ENCODE measurements at regions not wholly inside any gene's neighbourhood (a gene's known extent, or its start where the extent isn't known, plus 50 kb on each side); places are given as distances from the start of the nearest gene placed in this dataset.

DNA sequence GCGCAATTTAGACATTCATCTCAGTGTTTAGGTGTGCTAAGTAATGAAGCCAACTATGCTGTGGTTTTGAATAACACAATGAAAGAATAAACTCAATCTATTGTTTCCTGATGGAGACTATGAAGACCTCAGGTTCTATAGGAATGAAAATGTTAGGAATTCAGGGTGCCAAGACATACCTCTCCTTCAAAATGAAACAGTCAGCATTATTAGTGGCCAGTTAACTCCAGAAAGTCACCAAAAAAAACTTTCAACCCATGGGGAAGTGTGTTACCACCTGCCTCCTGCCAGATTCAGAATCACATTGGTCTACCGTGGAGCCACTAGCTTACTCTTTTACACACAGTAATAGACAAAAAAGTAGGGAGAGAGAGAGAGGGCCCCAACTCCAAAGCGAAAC lies 352.9 kb downstream of the GABRG1 start:
- no peak overlapping the region for H3K9ac ChIP-seq (ENCODE audit: low read length)
- no peak overlapping the region for H3K4me3 ChIP-seq (ENCODE audit: low read length)
- H3K27me3 ChIP-seq (ENCODE audit: control insufficient read depth, insufficient read depth, low read length), result no peaks in the 10 kb centered on the region
- H3K27ac ChIP-seq (ENCODE audit: low read depth, low read length), result no peak overlapping the region
- no peaks in the 10 kb centered on the region for H3K4me1 ChIP-seq (ENCODE audit: control insufficient read depth, insufficient read depth, low read length)
- no peaks in the 10 kb centered on the region for H3K36me3 ChIP-seq (ENCODE audit: control insufficient read depth, insufficient read depth, low read length)

DNA sequence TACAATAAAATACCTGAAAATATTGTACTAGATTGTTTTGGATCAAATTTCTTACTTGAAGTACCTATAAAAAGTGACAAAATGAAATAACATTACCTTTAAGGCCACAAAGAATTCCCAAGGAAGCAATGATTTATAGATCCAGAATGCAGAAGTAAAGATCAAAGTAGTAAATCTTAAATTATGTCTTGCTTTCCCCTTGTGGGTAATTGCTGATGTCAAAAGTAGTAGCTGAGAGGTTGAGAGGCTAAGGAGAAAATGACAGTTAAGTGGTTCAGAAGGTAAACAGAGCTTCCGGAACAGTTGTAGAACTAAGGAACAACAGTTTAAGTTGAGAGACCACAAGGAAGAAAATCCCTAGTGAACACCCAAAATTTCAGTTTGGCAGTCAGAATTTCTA lies 358.3 kb downstream of the GABRG1 start:
- H3K36me3 ChIP-seq (ENCODE audit: control insufficient read depth, insufficient read depth, low read length), result no peaks in the 10 kb centered on the region
- H3K4me1 ChIP-seq (ENCODE audit: control insufficient read depth, insufficient read depth, low read length), result no peaks in the 10 kb centered on the region
- H3K27ac ChIP-seq (ENCODE audit: low read depth, low read length), result no peak overlapping the region
- no peaks in the 10 kb centered on the region for H3K27me3 ChIP-seq (ENCODE audit: control insufficient read depth, insufficient read depth, low read length)
- no peak overlapping the region for H3K4me3 ChIP-seq (ENCODE audit: low read length)
- H3K9ac ChIP-seq (ENCODE audit: low read length), result no peak overlapping the region

- Histone ChIP-seq H3K4me3 (ENCODE audit: low read length) (no peak overlapping the region), H3K27me3 (ENCODE audit: control insufficient read depth, insufficient read depth, low read length) (no peaks in the 10 kb centered on the region), H3K9ac (ENCODE audit: low read length) (no peak overlapping the region), H3K36me3 (ENCODE audit: control insufficient read depth, insufficient read depth, low read length) (no peaks in the 10 kb centered on the region), H3K4me1 (ENCODE audit: control insufficient read depth, insufficient read depth, low read length) (no peaks in the 10 kb centered on the region), H3K27ac (ENCODE audit: low read depth, low read length) (no peak overlapping the region)
Measured at GRCh38 chr4:45751877-45752530, 371.9 kb downstream of the GABRG1 start.

GRCh38 chr4:45750721-45751120 lies 373.1 kb downstream of the GABRG1 start:
- Histone ChIP-seq H3K4me3 (ENCODE audit: low read length) (no peak overlapping the region), H3K4me1 (ENCODE audit: control insufficient read depth, insufficient read depth, low read length) (no peaks in the 10 kb centered on the region), H3K9ac (ENCODE audit: low read length) (no peak overlapping the region), H3K27me3 (ENCODE audit: control insufficient read depth, insufficient read depth, low read length) (no peaks in the 10 kb centered on the region), H3K36me3 (ENCODE audit: control insufficient read depth, insufficient read depth, low read length) (no peaks in the 10 kb centered on the region), H3K27ac (ENCODE audit: low read depth, low read length) (no peak overlapping the region)

DNA sequence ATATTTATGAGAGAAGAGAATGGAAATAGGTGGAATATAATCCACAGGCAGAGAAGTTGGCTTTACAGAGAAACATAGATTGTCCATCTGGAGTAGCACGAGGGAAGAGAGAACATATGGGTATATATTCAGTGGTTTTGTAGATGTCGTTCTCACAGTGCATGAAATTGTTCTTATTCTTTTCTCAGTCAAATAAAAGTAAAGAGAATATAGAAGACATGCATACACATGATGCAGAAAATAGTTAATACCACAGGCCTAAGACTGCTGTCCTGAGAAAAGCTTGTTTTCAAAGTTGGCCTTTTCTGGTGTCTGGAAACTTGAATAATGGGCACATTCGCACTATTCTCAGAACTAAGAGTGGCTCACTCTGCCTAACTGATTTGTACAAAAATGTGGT lies 378.1 kb downstream of the GABRG1 start:
- Histone ChIP-seq H3K27ac (ENCODE audit: low read depth, low read length) (no peak overlapping the region), H3K9ac (ENCODE audit: low read length) (no peak overlapping the region), H3K27me3 (ENCODE audit: control insufficient read depth, insufficient read depth, low read length) (no peaks in the 10 kb centered on the region), H3K36me3 (ENCODE audit: control insufficient read depth, insufficient read depth, low read length) (no peaks in the 10 kb centered on the region), H3K4me3 (ENCODE audit: low read length) (no peak overlapping the region), H3K4me1 (ENCODE audit: control insufficient read depth, insufficient read depth, low read length) (no peaks in the 10 kb centered on the region)

DNA sequence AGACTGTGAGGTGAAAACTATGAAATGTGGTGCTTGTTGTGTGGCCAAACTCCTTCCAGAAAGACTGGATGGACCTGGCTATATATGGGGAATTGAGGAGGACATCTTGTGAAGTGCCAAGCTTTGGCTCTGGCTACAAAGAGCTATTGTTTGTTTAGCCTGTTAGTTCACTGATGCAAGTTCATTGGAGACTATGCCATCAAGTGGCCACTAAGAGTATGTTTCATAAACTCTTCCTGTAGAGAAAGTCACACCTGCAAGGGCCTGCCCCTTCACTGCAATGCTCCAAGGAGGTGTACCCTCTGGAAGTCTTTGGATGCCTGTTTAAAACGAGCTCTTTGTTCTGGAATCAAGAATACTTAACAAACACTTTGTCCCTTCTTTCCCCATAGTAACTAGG lies 382.0 kb downstream of the GABRG1 start:
- Histone ChIP-seq H3K4me1 (ENCODE audit: control insufficient read depth, insufficient read depth, low read length) (no peaks in the 10 kb centered on the region), H3K27ac (ENCODE audit: low read depth, low read length) (no peak overlapping the region), H3K4me3 (ENCODE audit: low read length) (no peak overlapping the region), H3K36me3 (ENCODE audit: control insufficient read depth, insufficient read depth, low read length) (no peaks in the 10 kb centered on the region), H3K9ac (ENCODE audit: low read length) (no peak overlapping the region), H3K27me3 (ENCODE audit: control insufficient read depth, insufficient read depth, low read length) (no peaks in the 10 kb centered on the region)

DNA sequence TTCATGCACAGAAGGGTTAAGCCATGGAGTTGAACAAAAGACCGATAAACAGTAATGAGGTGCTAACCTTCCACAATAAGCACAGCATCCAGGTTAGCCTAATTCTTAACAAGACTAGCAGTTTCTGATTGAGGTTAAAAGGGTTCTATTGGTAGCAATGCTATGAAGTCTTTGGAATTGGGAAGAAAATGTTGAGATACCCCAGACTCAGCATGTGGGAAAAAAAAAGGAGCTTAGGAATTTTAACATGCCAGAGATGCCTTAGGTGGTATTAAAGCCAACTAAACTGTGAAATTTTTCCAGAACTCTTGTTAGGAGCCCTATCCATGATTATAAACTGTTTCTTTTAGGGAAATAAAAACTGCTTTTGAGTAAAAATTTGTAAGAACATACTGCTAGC lies 391.7 kb downstream of the GABRG1 start:
- H3K27me3 ChIP-seq (ENCODE audit: control insufficient read depth, insufficient read depth, low read length), result no peaks in the 10 kb centered on the region
- no peak overlapping the region for H3K9ac ChIP-seq (ENCODE audit: low read length)
- no peak overlapping the region for H3K4me3 ChIP-seq (ENCODE audit: low read length)
- no peak overlapping the region for H3K27ac ChIP-seq (ENCODE audit: low read depth, low read length)
- H3K4me1 ChIP-seq (ENCODE audit: control insufficient read depth, insufficient read depth, low read length), result no peaks in the 10 kb centered on the region
- no peaks in the 10 kb centered on the region for H3K36me3 ChIP-seq (ENCODE audit: control insufficient read depth, insufficient read depth, low read length)

DNA sequence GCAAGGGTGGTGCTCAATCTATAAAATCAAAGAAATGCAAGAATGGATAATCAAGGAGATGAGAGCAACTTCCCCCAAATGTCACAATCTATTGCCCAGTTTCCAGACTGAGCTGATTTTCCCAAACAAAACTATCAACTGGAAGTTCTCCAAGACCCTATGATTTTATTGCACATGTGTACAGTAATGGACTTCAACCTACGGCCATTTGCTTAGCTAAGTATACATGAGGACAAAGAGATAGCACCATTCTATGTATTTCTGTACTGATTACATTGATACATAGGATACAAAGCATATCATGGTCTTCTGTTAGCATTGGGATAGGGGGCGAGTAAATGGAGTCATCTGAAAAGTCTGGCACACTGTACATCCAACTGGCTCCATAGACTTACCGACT lies 407.8 kb downstream of the GABRG1 start:
- H3K9ac ChIP-seq (ENCODE audit: low read length), result no peak overlapping the region
- no peaks in the 10 kb centered on the region for H3K4me1 ChIP-seq (ENCODE audit: control insufficient read depth, insufficient read depth, low read length)
- H3K27ac ChIP-seq (ENCODE audit: low read depth, low read length), result no peak overlapping the region
- H3K36me3 ChIP-seq (ENCODE audit: control insufficient read depth, insufficient read depth, low read length), result no peaks in the 10 kb centered on the region
- H3K4me3 ChIP-seq (ENCODE audit: low read length), result no peak overlapping the region
- H3K27me3 ChIP-seq (ENCODE audit: control insufficient read depth, insufficient read depth, low read length), result no peaks in the 10 kb centered on the region

GRCh38 chr4:45713996-45714395 lies 409.9 kb downstream of the GABRG1 start:
- no peaks in the 10 kb centered on the region for H3K4me1 ChIP-seq (ENCODE audit: control insufficient read depth, insufficient read depth, low read length)
- no peaks in the 10 kb centered on the region for H3K36me3 ChIP-seq (ENCODE audit: control insufficient read depth, insufficient read depth, low read length)
- H3K27me3 ChIP-seq (ENCODE audit: control insufficient read depth, insufficient read depth, low read length), result no peaks in the 10 kb centered on the region
- no peak overlapping the region for H3K27ac ChIP-seq (ENCODE audit: low read depth, low read length)
- H3K4me3 ChIP-seq (ENCODE audit: low read length), result no peak overlapping the region
- H3K9ac ChIP-seq (ENCODE audit: low read length), result no peak overlapping the region

DNA sequence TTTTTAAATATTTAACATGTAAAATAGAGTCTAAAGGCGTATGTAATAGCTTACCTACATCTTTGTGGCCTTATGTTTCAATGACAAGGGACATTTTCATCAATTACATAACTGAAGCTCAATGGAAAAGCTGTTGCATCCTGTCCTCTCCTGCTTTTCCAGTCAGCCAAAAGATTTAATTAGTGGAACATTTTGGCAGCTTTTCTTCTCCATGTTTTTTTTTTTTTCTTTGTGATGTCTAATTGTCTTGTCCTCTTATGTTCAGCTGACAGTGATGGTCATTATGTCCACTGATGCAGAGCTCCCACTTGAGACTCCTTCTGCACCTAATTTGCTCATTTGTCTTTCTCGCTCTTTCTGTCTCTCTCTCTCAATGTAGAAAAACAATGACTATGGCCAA lies 422.2 kb downstream of the GABRG1 start:
- H3K9ac ChIP-seq (ENCODE audit: low read length), result no peak overlapping the region
- no peak overlapping the region for H3K4me3 ChIP-seq (ENCODE audit: low read length)
- H3K4me1 ChIP-seq (ENCODE audit: control insufficient read depth, insufficient read depth, low read length), result no peaks in the 10 kb centered on the region
- no peak overlapping the region for H3K27ac ChIP-seq (ENCODE audit: low read depth, low read length)
- no peaks in the 10 kb centered on the region for H3K27me3 ChIP-seq (ENCODE audit: control insufficient read depth, insufficient read depth, low read length)
- H3K36me3 ChIP-seq (ENCODE audit: control insufficient read depth, insufficient read depth, low read length), result no peaks in the 10 kb centered on the region

- H3K36me3 ChIP-seq (ENCODE audit: control insufficient read depth, insufficient read depth, low read length), result no peaks in the 10 kb centered on the region
- H3K27me3 ChIP-seq (ENCODE audit: control insufficient read depth, insufficient read depth, low read length), result no peaks in the 10 kb centered on the region
- H3K4me1 ChIP-seq (ENCODE audit: control insufficient read depth, insufficient read depth, low read length), result no peaks in the 10 kb centered on the region
- no peak overlapping the region for H3K9ac ChIP-seq (ENCODE audit: low read length)
- H3K27ac ChIP-seq (ENCODE audit: low read depth, low read length), result no peak overlapping the region
- no peak overlapping the region for H3K4me3 ChIP-seq (ENCODE audit: low read length)
Measured at GRCh38 chr4:45693746-45694145, 430.1 kb downstream of the GABRG1 start.

- no peak overlapping the region for H3K9ac ChIP-seq (ENCODE audit: low read length)
- no peak overlapping the region for H3K4me3 ChIP-seq (ENCODE audit: low read length)
- H3K27me3 ChIP-seq (ENCODE audit: control insufficient read depth, insufficient read depth, low read length), result no peaks in the 10 kb centered on the region
- no peaks in the 10 kb centered on the region for H3K4me1 ChIP-seq (ENCODE audit: control insufficient read depth, insufficient read depth, low read length)
- H3K27ac ChIP-seq (ENCODE audit: low read depth, low read length), result no peak overlapping the region
- no peaks in the 10 kb centered on the region for H3K36me3 ChIP-seq (ENCODE audit: control insufficient read depth, insufficient read depth, low read length)
Measured at GRCh38 chr4:45692131-45692735, 431.6 kb downstream of the GABRG1 start.

DNA sequence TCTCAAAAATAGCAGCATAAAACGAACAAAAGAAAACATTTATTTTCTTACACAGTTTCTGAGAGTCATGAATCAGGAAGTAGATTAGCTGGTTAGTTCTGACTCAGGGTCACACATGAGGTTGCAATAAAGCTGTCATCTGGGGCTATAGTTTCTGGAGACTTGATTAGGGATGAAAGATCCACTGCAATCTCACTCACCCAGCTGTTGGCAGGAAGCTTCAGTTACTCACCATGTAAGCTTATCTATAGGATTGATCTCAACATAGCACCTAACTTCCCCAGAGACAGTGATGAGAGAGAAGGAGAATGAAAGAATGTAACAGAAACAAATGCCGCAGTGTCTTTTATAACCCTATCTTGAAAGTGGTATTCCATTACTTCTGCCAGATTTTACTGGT lies 435.5 kb downstream of the GABRG1 start:
- Histone ChIP-seq H3K27me3 (ENCODE audit: control insufficient read depth, insufficient read depth, low read length) (no peaks in the 10 kb centered on the region), H3K36me3 (ENCODE audit: control insufficient read depth, insufficient read depth, low read length) (no peaks in the 10 kb centered on the region)

More for the DNA sequence above, 435.5 kb downstream of the GABRG1 start:
- H3K27ac ChIP-seq (ENCODE audit: low read depth, low read length), result no peak overlapping the region
- H3K9ac ChIP-seq (ENCODE audit: low read length), result no peak overlapping the region
- no peak overlapping the region for H3K4me3 ChIP-seq (ENCODE audit: low read length)
- no peaks in the 10 kb centered on the region for H3K4me1 ChIP-seq (ENCODE audit: control insufficient read depth, insufficient read depth, low read length)
